ENCODE measurements at regions not wholly inside any gene's neighbourhood (a gene's known extent, or its start where the extent isn't known, plus 50 kb on each side); places are given as distances from the start of the nearest gene placed in this dataset.
"Not testable (repeated sequence)": the region's sequence is repeated elsewhere in the genome, so short reads cannot be mapped to it uniquely, and the experiment has no call there.

- DNase-seq = no peak
Measured at GRCh38 chr21:17081193-17081592, 431.6 kb upstream of the CXADR start.

- DNase-seq = no peak
Measured at GRCh38 chr21:17082843-17083483, 429.9 kb upstream of the CXADR start.

GRCh38 chr21:17085707-17086106 is 427.1 kb upstream of the CXADR start:
- no peak for DNase-seq

- no peak for DNase-seq
Measured at GRCh38 chr21:17088500-17088899, 424.3 kb upstream of the CXADR start.

- DNase-seq = no peak
Measured at GRCh38 chr21:17089091-17089491, 423.8 kb upstream of the CXADR start.

- no peak for DNase-seq
Measured at GRCh38 chr21:17101696-17102095, 411.1 kb upstream of the CXADR start.

GRCh38 chr21:17105932-17106331 is 406.9 kb upstream of the CXADR start:
- no peak for DNase-seq

- DNase-seq = no peak
Measured at GRCh38 chr21:17114045-17114444, 398.8 kb upstream of the CXADR start.

- no peak for DNase-seq
Measured at GRCh38 chr21:17118638-17119384, 394.0 kb upstream of the CXADR start.

GRCh38 chr21:17119466-17120297 is 393.2 kb upstream of the CXADR start:
- DNase-seq = no peak

GRCh38 chr21:17127395-17127794 is 385.4 kb upstream of the CXADR start:
- DNase-seq = not testable (repeated sequence)

- DNase-seq = no peak
Measured at GRCh38 chr21:17128132-17128531, 384.7 kb upstream of the CXADR start.

GRCh38 chr21:17139159-17139558 is 373.7 kb upstream of the CXADR start:
- not testable (repeated sequence) for DNase-seq

- DNase-seq = no peak
Measured at GRCh38 chr21:17139696-17140095, 373.1 kb upstream of the CXADR start.

- DNase-seq = no peak
Measured at GRCh38 chr21:17146426-17146825, 366.4 kb upstream of the CXADR start.

GRCh38 chr21:17159697-17160096 is 353.1 kb upstream of the CXADR start:
- no peak for DNase-seq

- DNase-seq = no peak
Measured at GRCh38 chr21:17185674-17186073, 327.2 kb upstream of the CXADR start.

GRCh38 chr21:17189963-17190362 is 322.9 kb upstream of the CXADR start:
- no peak for DNase-seq

- no peak for DNase-seq
Measured at GRCh38 chr21:17191346-17191993, 321.4 kb upstream of the CXADR start.

GRCh38 chr21:17195351-17195750 is 317.5 kb upstream of the CXADR start:
- no peak for DNase-seq

GRCh38 chr21:17195976-17196375 is 316.9 kb upstream of the CXADR start:
- no peak for DNase-seq

GRCh38 chr21:17196623-17197022 is 316.2 kb upstream of the CXADR start:
- no peak for DNase-seq

- no peak for DNase-seq
Measured at GRCh38 chr21:17197996-17198395, 314.8 kb upstream of the CXADR start.
